GM12891 (cell line): ENCODE measurements at regions not wholly inside any gene's neighbourhood (a gene's known extent, or its start where the extent isn't known, plus 50 kb on each side); places are given as distances from the start of the nearest gene placed in this dataset.

Experiments
- PAX5 ChIP-seq: IDR thresholded peaks from 2 replicates; pipeline ENCODE4 v1.6.1; 2011; ENCODE audit warnings: low read length, moderate library complexity, mild to moderate bottlenecking; ENCODE audit not compliant: insufficient read depth, severe bottlenecking
- POLR2AphosphoS5 ChIP-seq: IDR thresholded peaks from 2 replicates; pipeline ENCODE4 v1.6.1; 2011; ENCODE audit warnings: low read depth, low read length, control low read depth

- TF ChIP-seq POLR2AphosphoS5 (no peak), PAX5 (no peak)
Observed at GRCh38 chr7:16068183-16068582, 353.2 kb downstream of the CRPPA start.
